HG02981 (cell line): ENCODE measurements at regions not wholly inside any gene's neighbourhood (a gene's known extent, or its start where the extent isn't known, plus 50 kb on each side); places are given as distances from the start of the nearest gene placed in this dataset.

Source experiments
- ATAC-seq: cut with Tn5 transposase; IDR thresholded peaks from one replicate; pipeline ENCODE4 v1.9.1; 2021; ENCODE audit warnings: mild to moderate bottlenecking, moderate library complexity; ENCODE audit not compliant: unreplicated experiment

- no peak for ATAC-seq
Observed at GRCh38 chr2:64220894-64221617, 76.8 kb upstream of the PELI1 start.

- ATAC-seq: no peak
Observed at GRCh38 chr2:64221935-64222334, 77.7 kb upstream of the PELI1 start.

- no peak for ATAC-seq
Observed at GRCh38 chr2:64222351-64222750, 78.1 kb upstream of the PELI1 start.

GRCh38 chr2:64223055-64223454 lies 78.8 kb upstream of the PELI1 start:
- no peak for ATAC-seq

GRCh38 chr2:64225491-64225890 lies 81.3 kb upstream of the PELI1 start:
- no peak for ATAC-seq

- no peak for ATAC-seq
Observed at GRCh38 chr2:64226611-64227010, 82.4 kb upstream of the PELI1 start.

- ATAC-seq: no peak
Observed at GRCh38 chr2:64227603-64228125, 83.4 kb upstream of the PELI1 start.

GRCh38 chr2:64228126-64228678 lies 84.0 kb upstream of the PELI1 start:
- peak; percentile 96 for ATAC-seq

GRCh38 chr2:64228918-64229317 lies 84.7 kb upstream of the PELI1 start:
- ATAC-seq: no peak

- ATAC-seq: no peak
Observed at GRCh38 chr2:64230540-64230939, 86.3 kb upstream of the PELI1 start.

- no peak for ATAC-seq
Observed at GRCh38 chr2:64232266-64232665, 88.0 kb upstream of the PELI1 start.

- no peak for ATAC-seq
Observed at GRCh38 chr2:64233376-64233922, 89.2 kb upstream of the PELI1 start.

- no peak for ATAC-seq
Observed at GRCh38 chr2:64234150-64234549, 89.9 kb upstream of the PELI1 start.

GRCh38 chr2:64234785-64235184 lies 90.6 kb upstream of the PELI1 start:
- peak; percentile 80 for ATAC-seq

- ATAC-seq: no peak
Observed at GRCh38 chr2:64237266-64237665, 93.0 kb upstream of the PELI1 start.

- ATAC-seq: no peak
Observed at GRCh38 chr2:64238799-64239198, 94.6 kb upstream of the PELI1 start.

- no peak for ATAC-seq
Observed at GRCh38 chr2:64243081-64244036, 99.1 kb upstream of the PELI1 start.

- ATAC-seq: no peak
Observed at GRCh38 chr2:64244037-64244416, 99.8 kb upstream of the PELI1 start.

- ATAC-seq: no peak
Observed at GRCh38 chr2:64245631-64246030, 101.4 kb upstream of the PELI1 start.

- no peak for ATAC-seq
Observed at GRCh38 chr2:64246962-64247361, 102.7 kb upstream of the PELI1 start.

GRCh38 chr2:64249426-64249825 lies 105.2 kb upstream of the PELI1 start:
- ATAC-seq: no peak
